HCT116 (cell line): ENCODE measurements at regions not wholly inside any gene's neighbourhood (a gene's known extent, or its start where the extent isn't known, plus 50 kb on each side); places are given as distances from the start of the nearest gene placed in this dataset.

Source experiments
- ATAC-seq: fragments of 200-7000 bp; cut with Tn5 transposase; 2 replicates; pipeline ENCODE4 v1.9.1; 2020; ENCODE audit warnings: mild to moderate bottlenecking, moderate library complexity
- BruUV-seq: library from RNA; stranded (reverse); fragments of 400-500 nt; replicated peaks from 2 replicates; lab custom pipeline; 2021; lab: Mats Ljungman, UMichigan
- CTCF ChIA-PET: fragments of 300-600 bp; sonication (Branson Sonifier 250); formaldehyde crosslinking; loops from one replicate; lab custom pipeline; 2021; ENCODE audit warnings: antibody characterized with exemption; lab: Charles Lee
- POLR2A ChIA-PET: fragments of 300-600, 350-600 bp; sonication (Branson Sonifier 250); formaldehyde crosslinking; loops from one replicate; lab custom pipeline; 2021; ENCODE audit warnings: antibody characterized with exemption; lab: Charles Lee
- RAD21 ChIA-PET, 2 experiments: fragments of 300-600 bp; sonication (Branson Sonifier 250); formaldehyde crosslinking; loops; one replicate each; lab custom pipeline; 2023; ENCODE audit warnings: low total read pairs in 2 of 2; ENCODE audit not compliant: uncharacterized antibody in 2 of 2, unreplicated experiment in 2 of 2, low non-redundant PET in 1 of 2; lab: Charles Lee
- DNase-seq: peaks from one replicate; pipeline ENCODE4 v3.0.0-alpha.2; 2010; ENCODE audit warnings: low read depth, low spot score
- H2AFZ ChIP-seq: fragments of 200-600 bp; shearing (Covaris generic), sonication (generic); 2 replicates; pipeline ENCODE4 v1.6.1; 2017; ENCODE audit warnings: low read depth, mixed run types, mixed read lengths, antibody characterized with exemption, low read length; ENCODE audit not compliant: poor library complexity, severe bottlenecking
- H3K27ac ChIP-seq: 2 replicates; pipeline ENCODE4 v1.5.1; 2012; ENCODE audit warnings: low read depth, low read length
- H3K27me3 ChIP-seq: fragments of 200-600 bp; sonication (generic); 2 replicates; pipeline ENCODE4 v1.6.1; 2016; ENCODE audit warnings: mixed run types, low read length, mixed read lengths; ENCODE audit not compliant: insufficient read depth
- H3K36me3 ChIP-seq, 2 experiments: fragments of 200-500 bp in 1 of 2; fragments of 200-600 bp in 1 of 2; sonication (Bioruptor generic) in 1 of 2; sonication (generic) in 1 of 2; 2 replicates each; pipeline versions ENCODE4 v1.5.1 to v1.6.1; 2014 to 2016; ENCODE audit warnings: low read length in 2 of 2, inconsistent platforms in 1 of 2, mixed read lengths in 1 of 2, mixed run types in 1 of 2; ENCODE audit not compliant: insufficient read depth in 2 of 2, control insufficient read depth in 1 of 2
- H3K4me1 ChIP-seq, 2 experiments: fragments of 200-600 bp in 1 of 2; sonication (generic) in 1 of 2; 2 replicates each; pipeline versions ENCODE4 v1.5.1 to v1.6.1; 2012 to 2017; ENCODE audit warnings: low read length in 2 of 2, inconsistent platforms in 1 of 2, mild to moderate bottlenecking in 1 of 2, mixed read lengths in 1 of 2, mixed run types in 1 of 2, moderate library complexity in 1 of 2; ENCODE audit not compliant: insufficient read depth in 2 of 2, control insufficient read depth in 1 of 2
- H3K4me2 ChIP-seq: fragments of 200-600 bp; sonication (generic); 2 replicates; pipeline ENCODE4 v1.6.1; 2017; ENCODE audit warnings: mixed run types, low read length, mixed read lengths
- H3K4me3 ChIP-seq, 2 experiments: fragments of 200-600 bp in 1 of 2; sonication (generic) in 1 of 2; replicated peaks in 1 of 2; 2 replicates each; pipeline ENCODE4 v1.5.1; 2011 to 2016; ENCODE audit warnings: low read length in 2 of 2, control low read depth in 1 of 2, low read depth in 1 of 2, mild to moderate bottlenecking in 1 of 2, mixed read lengths in 1 of 2, mixed run types in 1 of 2
- H3K79me2 ChIP-seq: fragments of 200-600 bp; sonication (generic); 2 replicates; pipeline ENCODE4 v1.6.1; 2017; ENCODE audit warnings: mild to moderate bottlenecking, mixed run types, low read length, moderate library complexity, mixed read lengths; ENCODE audit not compliant: insufficient read depth
- H3K9ac ChIP-seq: fragments of 200-600 bp; sonication (generic); 2 replicates; pipeline ENCODE4 v1.6.1; 2016; ENCODE audit warnings: low read length, mixed read lengths
- H3K9me2 ChIP-seq: fragments of 200-600 bp; sonication (generic), shearing (Covaris generic); 2 replicates; pipeline ENCODE4 v1.6.1; 2017; ENCODE audit warnings: mixed run types, mild to moderate bottlenecking, moderate library complexity; ENCODE audit not compliant: insufficient read depth
- H3K9me3 ChIP-seq, 2 experiments: fragments of 200-500 bp in 1 of 2; fragments of 200-600 bp in 1 of 2; sonication (Bioruptor generic) in 1 of 2; sonication (generic) in 1 of 2; 2 replicates each; pipeline ENCODE4 v1.6.1; 2014 to 2017; ENCODE audit warnings: low read length in 2 of 2, mixed read lengths in 2 of 2, inconsistent platforms in 1 of 2, low read depth in 1 of 2, mild to moderate bottlenecking in 1 of 2, mixed run types in 1 of 2, moderate library complexity in 1 of 2; ENCODE audit not compliant: control insufficient read depth in 1 of 2, insufficient read depth in 1 of 2
- H4K20me1 ChIP-seq: fragments of 200-600 bp; sonication (generic), shearing (Covaris generic); 2 replicates; pipeline ENCODE4 v1.6.1; 2017; ENCODE audit warnings: mixed run types, mild to moderate bottlenecking, moderate library complexity; ENCODE audit not compliant: insufficient read depth
- CBX3 ChIP-seq: IDR thresholded peaks from 2 replicates; pipeline ENCODE4 v1.6.1; 2012; ENCODE audit warnings: low read depth
- CEBPB ChIP-seq: IDR thresholded peaks from 2 replicates; pipeline ENCODE4 v1.6.1; 2012; ENCODE audit warnings: low read depth
- CTCF ChIP-seq, 3 experiments: fragments of 200-600 bp in 1 of 3; sonication (generic) in 1 of 3; IDR thresholded peaks in 2 of 3; conservative IDR thresholded peaks in 1 of 3; 2 replicates each; pipeline ENCODE4 v1.5.1; 2012 to 2017; ENCODE audit warnings: low read depth in 2 of 3, low read length in 2 of 3, antibody characterized with exemption in 1 of 3, borderline replicate concordance in 1 of 3, control low read depth in 1 of 3, mild to moderate bottlenecking in 1 of 3, mixed read lengths in 1 of 3, mixed run types in 1 of 3, moderate library complexity in 1 of 3; ENCODE audit not compliant: insufficient read depth in 1 of 3
- EZH2 ChIP-seq: fragments of 200-600 bp; sonication (generic); IDR thresholded peaks from 2 replicates; pipeline ENCODE4 v1.6.1; 2017; ENCODE audit warnings: antibody characterized with exemption, mixed run types
- EZH2phosphoT487 ChIP-seq: fragments of 200-600 bp; IDR thresholded peaks from 2 replicates; pipeline ENCODE4 v1.6.1; 2018; ENCODE audit warnings: antibody characterized with exemption, borderline replicate concordance
- MAX ChIP-seq: IDR thresholded peaks from 2 replicates; pipeline ENCODE4 v1.6.1; 2012
- RAD21 ChIP-seq: IDR thresholded peaks from 2 replicates; pipeline ENCODE4 v1.6.1; 2012; ENCODE audit warnings: low read depth, mild to moderate bottlenecking
- TCF7L2 ChIP-seq: IDR thresholded peaks from 2 replicates; pipeline ENCODE4 v1.7.0; 2011; ENCODE audit warnings: borderline replicate concordance, inconsistent platforms; ENCODE audit not compliant: insufficient read depth, insufficient read length; ENCODE audit errors: extremely low read depth
- ZNF274 ChIP-seq: fragments of 200-500 bp; sonication (Bioruptor generic); IDR thresholded peaks from 2 replicates; pipeline ENCODE4 v1.6.1; 2014; ENCODE audit warnings: mild to moderate bottlenecking, low read depth, low read length, inconsistent platforms
- intact Hi-C: fragments of 100-400 bp; cut with micrococcal nuclease; formaldehyde crosslinking; loops from 2 replicates; pipeline ENCODE4 v1.10.0; 2022

- Histone ChIP-seq H4K20me1 (no peaks in the 10 kb centered on the region), H2AFZ (no peak overlapping the region), H3K4me1 (no peaks in the 10 kb centered on the region), H3K79me2 (no peaks in the 10 kb centered on the region), H3K36me3 (no peaks in the 10 kb centered on the region), H3K9me3 (no peaks in the 10 kb centered on the region), H3K4me2 (no peak overlapping the region), H3K27me3 (no peaks in the 10 kb centered on the region), H3K27ac (no peak overlapping the region), H3K9me2 (no peaks in the 10 kb centered on the region), H3K9ac (no peak overlapping the region), H3K4me3 (no peak overlapping the region)
- BruUV-seq = no TSS peak
- CTCF ChIA-PET = no interaction called here
- ATAC-seq (no peak), DNase-seq (no peak)
- TF ChIP-seq EZH2 (no peak), EZH2phosphoT487 (no peak), CBX3 (no peak), TCF7L2 (no peak), ZNF274 (no peak), CEBPB (no peak), RAD21 (no peak), MAX (no peak), CTCF (IDR thresholded peaks at IDR 0.05 in 2 of 3, conservative IDR thresholded peaks at IDR 0.05 in 1 of 3; ENCODE audit: borderline replicate concordance in 1 of 3, insufficient read depth in 1 of 3, low read depth in 2 of 3, low read length in 2 of 3) (no peak)
- POLR2A ChIA-PET = no interaction called here
- intact Hi-C loops = no loop called here
- RAD21 ChIA-PET = no interaction called here
Observed at GRCh38 chr10:88165849-88166271, 302.4 kb downstream of the PTEN start.
